ENCODE measurements at regions not wholly inside any gene's neighbourhood (a gene's known extent, or its start where the extent isn't known, plus 50 kb on each side); places are given as distances from the start of the nearest gene placed in this dataset.
"Not testable (repeated sequence)": the region's sequence is repeated elsewhere in the genome, so short reads cannot be mapped to it uniquely, and the experiment has no call there.

DNA sequence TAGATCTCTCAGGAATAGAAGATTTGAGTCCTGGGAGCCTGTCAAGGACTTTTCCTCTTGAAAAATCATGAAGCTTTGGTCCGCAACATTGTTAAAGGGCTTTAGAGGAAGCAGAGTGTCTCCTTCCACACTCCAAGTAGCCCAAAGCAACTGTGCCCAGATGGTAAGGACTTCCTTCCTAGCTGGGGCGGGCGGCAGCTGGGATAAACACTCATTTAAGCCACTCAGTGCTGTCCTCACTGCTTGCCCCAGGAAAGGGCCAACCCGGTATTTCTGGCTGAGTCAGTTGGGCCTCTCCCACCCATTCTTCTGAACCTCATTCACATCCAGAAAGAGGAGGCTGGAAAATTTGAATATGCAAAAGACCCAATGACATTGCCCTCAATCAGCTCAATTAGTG, 144.3 kb downstream of the CHIC2 start:
- no peak for DNase-seq (ENCODE audit: low spot score)

DNA sequence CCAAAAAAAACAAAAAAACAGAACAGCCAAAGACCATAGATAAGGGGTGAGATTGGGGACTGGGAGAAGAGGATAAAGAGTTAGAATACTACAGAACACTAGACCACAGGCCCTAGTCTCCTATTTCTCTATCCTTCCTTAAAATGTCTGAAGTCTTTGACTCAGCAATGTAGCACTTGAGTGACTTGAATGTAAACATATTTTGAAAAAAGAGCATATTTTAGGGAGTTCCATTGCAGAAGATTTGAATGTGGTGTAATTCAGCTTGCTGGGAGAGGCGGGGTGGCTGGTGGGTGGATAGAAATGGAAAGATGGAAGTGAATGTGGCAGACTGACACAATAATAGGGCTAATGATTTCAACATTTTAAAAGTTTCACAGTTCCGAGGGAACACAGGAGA, 144.9 kb downstream of the CHIC2 start:
- DNase-seq (ENCODE audit: low spot score), result no peak

DNA sequence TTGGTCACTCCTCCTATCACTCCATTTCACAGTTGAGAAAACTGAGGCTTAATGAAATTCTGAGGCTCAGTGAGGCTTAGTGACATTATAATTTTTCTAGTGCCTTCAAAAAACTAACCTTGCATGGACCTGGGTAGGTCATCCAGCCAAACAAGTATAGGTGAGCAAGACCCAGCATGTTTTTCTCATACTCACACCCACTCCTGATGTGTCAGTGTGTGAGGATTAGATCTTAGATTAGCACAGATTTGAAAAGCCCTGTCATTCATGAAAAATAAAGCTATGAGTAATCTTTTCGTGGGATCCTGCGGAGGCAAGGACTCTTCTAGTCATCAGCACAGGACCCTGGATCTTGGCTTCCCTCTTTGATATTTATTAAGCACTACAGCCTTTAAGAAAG, 146.7 kb downstream of the CHIC2 start:
- no peak for DNase-seq (ENCODE audit: low spot score)

DNA sequence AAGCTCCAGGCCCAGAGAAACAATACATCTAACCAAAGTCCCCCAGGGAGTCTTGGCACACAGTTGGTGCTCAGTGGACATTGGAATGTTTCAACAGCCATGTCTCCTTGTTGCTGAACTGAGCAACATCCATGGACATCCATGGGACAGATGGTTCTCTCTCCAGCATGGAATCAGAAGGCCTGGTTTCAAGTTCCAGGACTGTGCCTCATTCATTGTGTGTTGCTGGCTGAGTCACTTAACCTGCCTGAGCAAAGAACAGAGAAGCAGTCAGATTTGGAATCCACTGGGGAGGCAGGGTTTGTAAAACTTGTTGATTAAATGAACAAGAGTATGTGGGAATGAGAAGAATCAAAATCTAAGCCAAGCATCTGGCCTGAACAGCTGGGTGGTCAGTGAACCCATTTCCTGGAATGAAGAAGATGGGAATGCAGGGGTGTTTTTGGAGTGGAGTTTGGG, 147.9 kb downstream of the CHIC2 start:
- no peak for DNase-seq (ENCODE audit: low spot score)

DNA sequence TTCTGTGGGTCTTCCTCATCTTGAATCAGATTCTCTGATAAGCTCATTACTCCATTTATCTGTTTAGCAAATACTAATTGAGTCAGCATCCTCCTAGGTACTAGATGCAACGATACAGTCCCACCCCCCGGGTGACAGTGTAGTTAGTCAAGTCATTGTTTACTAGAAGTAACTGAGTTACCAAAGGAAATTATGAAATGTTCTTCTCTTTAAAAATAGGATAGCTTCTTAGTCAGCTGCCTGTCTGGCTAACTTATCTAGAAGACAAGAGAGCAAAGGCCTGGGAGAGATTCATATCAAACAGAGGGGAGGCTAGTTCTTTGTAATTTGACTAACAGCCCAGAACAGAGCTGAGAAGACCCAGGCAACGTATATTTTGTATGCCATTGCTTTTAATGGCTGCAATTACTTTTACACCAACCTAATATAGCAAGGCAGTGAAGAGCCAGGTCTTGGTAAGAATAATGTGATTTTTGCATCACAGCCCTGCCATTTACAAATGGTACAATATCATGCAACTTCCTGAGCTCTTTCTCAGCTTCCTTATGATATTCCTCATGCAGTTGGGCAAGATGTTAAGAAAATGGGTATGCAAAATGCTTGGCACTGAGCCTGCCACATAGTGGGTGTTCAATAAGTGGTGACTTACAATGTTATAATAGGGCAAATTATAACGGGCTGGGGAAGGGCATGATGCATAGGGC, 149.9 kb downstream of the CHIC2 start:
- no peak for DNase-seq (ENCODE audit: low spot score)

DNA sequence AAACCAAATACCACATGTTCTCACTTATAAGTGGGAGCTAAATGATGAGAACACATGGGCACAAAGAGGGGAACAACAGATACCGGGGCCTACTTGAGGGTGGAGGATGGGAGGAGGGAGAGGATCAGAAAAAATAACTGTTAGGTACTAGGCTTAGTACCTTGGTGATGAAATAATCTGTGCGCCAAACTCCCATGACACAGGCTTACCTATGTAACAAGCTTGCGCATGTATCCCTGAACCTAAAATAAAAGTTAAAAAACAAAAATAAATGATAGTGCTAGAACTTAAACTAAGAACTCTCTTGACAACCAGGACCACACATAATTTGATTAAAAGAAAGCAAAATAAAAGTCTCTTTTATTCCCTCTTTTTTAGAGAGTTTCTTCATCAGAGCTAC, 150.6 kb downstream of the CHIC2 start:
- DNase-seq (ENCODE audit: low spot score), result no peak

DNA sequence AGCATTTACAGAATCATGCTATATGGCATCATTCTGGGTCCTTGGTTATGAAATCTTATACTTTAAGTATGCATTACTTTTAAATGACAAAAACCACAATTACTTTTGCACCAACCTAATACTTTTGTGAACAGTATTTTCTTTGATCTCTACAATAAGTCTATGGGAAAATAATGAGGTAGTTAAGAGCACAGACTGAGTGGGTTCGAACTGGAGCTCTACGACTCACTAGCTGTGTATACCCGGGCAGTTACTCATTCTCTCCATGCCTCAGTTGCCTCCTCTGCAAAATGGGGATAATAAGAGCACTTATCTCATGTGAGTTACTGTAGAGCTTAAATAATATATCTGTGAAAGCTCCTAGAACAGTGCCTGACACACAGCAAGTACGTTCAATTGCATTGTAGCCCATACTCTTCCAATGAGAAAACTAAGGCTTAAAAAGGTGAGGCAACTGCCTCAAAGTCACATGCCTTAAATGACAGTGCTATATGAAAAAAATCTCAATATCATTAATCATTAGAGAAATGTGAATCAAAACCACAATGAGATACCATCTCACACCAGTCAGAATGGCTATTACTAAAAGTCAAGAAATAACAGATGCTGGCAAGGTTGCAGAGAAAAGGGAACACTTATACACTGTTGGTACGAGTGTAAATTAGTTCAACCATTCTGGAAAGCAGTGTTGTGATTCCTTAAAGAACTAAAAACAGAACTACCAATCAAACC, 151.5 kb downstream of the CHIC2 start:
- DNase-seq (ENCODE audit: low spot score), result no peak

DNA sequence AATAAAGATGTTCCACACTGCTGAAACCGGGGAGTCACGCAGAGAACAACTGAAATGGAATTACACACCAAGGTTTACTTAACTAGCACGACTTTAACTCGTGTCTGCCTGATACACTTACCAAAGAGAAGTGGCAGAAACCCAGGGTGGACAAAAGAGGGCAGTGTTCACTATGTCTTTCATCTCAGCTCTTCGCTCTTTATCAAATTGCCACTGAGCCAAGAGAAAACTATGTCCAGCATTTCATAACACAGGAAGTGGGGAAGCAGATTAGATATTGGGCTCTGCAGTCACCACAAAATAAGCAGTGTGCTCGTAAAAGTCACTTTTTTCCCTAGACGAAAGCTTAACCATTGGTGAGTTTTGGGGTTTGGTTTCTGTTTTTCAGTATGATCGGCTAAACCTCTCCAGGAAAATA, 155.7 kb downstream of the CHIC2 start:
- no peak for DNase-seq (ENCODE audit: low spot score)

DNA sequence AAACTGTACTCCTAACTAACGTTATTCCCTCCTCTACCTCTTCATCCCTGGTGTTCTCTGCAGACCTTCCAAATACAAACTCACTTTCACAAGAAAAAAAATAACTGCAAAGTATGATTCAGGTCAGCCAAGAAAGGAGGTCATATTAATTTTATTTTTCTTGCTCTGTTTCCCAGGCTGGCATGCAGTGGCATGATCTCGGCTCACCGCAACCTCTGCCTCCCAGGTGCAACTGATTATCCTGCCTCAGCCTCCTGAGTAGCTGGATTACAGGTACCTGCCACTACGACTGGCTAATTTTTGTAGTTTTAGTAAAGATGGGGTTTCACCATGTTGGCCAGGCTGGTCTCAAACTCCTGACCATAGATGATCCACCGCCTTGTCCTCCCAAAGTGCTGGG, 156.6 kb downstream of the CHIC2 start:
- no peak for DNase-seq (ENCODE audit: low spot score)

DNA sequence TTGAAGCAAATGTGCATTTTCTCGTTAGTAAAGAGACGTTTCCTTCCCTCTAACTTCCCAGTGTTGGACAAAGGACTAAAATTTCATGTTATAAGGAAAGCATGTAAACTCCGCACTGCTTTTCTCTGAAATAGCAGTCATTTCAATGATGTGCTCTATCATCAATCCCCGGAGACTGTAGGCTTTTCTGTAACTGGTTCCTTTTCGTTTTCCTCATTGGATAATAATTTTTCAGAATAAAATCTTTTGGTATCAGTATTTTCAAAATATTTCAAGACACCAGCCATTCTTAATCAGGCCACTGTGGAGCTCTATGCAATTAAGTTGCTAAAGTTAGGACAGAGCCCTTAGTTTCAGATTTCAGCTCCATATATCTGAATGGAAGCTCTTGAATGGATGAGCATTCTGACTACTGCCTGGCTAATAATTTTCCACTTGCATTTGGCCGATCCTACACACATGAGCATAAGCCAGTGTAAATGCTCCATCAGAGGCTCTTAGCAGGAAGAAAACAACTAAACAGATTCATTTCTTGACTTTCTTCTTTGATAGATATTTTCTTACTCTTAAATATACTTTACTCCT, 157.7 kb downstream of the CHIC2 start:
- no peak for DNase-seq (ENCODE audit: low spot score)

DNA sequence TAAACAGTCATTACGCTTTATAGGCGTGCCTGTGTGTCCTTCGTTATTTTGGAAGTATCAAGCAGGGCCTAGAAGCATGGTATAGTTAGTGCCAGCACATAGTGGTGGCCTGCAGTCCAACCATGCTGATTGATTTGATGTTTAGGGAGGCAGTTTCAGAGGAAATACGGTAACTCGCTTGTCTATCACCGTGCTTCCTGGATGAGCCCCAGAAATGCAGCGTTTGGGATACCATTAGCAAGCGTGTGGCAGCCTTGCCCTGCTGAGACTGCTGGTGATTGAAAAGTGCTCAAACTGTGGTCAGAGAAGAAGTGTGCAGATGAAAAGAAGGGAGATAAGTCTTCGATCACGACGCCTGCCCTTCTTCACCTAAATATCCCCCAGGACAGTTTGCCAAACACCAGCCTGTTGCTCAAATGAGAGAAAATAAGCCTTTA, 158.4 kb downstream of the CHIC2 start:
- DNase-seq (ENCODE audit: low spot score), result no peak

DNA sequence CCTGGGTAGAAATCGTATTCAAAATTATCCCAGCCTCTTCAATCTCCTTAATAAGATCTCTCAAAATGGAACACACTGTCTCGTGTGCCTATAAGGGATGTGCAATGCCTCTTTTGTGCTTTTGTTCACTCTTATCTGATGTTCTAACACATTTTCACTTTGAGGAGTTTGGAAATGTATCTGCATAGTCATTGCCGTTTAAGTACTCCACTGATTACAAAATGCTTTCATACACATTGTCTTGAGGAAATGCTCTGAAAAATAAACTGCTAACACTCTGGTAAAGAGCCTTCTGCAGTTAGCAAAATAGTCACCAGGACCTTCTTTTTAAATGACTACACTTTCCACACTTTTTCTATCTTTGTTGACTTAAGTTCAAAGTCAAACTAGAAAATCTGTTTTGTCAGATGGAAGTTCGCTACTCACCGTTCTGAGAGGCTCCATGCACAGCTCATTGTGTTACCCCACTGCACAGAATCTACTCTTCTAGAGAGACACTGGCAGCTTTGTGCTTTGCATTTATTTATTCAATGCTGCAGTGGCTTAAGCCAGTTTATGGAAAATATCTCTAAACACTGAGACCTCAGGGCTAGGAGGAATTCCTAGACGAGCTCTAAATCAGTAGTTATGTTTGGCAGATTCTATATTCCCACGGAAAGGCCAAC, 159.0 kb downstream of the CHIC2 start:
- DNase-seq (ENCODE audit: low spot score), result no peak

DNA sequence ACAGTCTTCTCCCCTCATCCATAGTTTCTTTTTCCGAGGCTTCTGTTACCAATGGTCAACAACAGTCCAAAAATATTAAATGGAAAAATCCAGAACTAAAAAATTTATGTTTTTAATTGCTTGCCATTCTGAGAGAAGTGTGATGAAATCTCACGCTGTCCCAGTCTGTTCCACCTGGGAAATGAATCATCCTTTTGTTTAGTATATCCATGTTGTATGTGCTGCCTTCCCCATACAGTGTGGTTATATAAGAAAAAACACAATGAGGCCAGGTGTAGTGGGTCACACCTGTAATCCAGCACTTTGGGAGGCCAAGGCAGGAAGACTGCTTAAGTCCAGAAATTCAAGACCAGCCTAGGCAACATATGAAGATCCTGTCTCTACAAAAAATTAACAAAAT, 161.6 kb downstream of the CHIC2 start:
- DNase-seq (ENCODE audit: low spot score), result no peak

DNA sequence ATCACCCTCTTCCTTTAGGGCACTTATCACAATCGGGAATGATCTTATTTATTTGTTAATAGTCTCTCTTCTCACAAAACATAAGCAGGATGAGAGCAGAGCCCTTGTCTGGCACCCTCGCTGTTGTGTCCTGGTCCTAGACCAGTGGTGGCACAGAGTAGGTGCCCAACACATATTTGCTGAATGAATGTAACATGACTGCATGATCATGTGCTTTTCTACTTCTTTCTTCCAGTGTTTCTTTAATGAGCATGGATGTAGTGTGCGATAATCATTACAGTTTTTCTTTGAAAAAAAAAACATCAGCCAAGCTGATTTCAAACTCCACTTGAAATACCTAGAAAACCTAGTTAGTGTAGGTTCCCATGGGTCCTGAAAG, 164.1 kb downstream of the CHIC2 start:
- no peak for DNase-seq (ENCODE audit: low spot score)

DNA sequence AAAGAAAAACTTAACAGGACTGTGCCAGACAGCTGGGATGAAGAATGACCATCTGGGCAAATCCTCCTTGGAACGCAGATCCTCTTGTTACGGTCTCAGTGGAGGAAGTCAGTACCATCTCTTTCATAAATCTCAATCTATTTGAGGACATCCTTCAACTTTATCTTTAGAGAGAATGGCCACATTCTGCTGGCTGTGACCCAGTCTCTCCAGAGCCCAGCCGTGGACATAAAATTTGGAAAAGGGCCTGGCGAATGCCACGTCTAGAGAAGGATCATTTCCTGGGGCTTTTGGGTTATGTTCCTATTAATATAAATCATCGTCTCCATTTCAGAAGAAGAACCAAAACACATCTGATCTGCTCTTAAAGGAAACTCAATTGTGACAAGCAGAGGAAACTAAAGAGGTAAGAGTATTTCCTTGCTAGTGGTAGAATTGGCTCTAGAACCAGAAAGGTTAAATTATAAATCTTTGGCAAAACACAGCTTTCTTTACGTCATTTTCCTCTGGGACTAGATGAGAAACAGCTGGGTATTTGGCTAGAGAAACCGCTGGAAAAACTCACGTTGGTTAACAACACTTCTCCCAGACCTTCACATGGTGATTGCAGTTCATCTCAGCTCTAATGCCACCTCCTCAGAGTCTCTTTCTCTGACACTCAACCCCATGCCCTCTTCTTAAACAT, 164.7 kb downstream of the CHIC2 start:
- no peak for DNase-seq (ENCODE audit: low spot score)

DNA sequence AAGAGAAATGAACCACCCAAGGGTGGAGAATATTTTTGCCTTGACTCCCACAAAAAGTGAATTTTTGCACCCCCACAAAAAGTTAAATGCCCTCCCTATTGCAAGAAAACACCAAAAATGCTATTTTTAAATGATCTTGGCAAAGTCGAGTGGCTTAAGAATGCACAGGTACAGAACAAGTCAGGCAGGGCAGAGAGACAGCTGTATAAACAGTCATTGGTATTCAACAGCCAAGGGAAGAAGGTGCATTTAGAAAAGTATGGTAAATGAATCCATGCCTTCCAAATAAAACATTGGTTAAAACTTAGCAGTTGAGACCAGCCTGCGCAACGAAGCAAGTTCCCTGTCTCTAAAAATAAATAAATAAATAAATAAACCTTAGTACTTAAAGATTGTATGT, 169.3 kb downstream of the CHIC2 start:
- no peak for DNase-seq (ENCODE audit: low spot score)

DNA sequence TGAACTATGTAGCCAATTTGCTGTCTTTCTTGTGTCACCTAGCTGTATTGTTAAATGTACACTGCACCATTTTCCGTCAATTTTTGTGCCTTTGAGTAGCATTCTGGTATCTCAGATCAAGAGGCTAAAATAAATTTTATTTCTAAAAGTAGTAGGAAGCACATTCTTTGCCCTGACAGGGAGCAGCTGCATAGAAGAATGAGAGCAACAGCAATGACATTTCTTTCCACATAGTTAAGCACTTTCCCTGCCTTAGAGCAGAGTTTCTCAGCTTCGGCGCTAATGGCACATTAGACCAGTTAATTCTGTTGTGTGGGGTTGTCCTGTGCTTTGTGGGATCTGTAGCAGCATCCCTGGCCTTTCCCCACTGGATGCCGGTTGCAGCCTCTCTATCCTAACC, 173.9 kb downstream of the CHIC2 start:
- no peak for DNase-seq (ENCODE audit: low spot score)

DNA sequence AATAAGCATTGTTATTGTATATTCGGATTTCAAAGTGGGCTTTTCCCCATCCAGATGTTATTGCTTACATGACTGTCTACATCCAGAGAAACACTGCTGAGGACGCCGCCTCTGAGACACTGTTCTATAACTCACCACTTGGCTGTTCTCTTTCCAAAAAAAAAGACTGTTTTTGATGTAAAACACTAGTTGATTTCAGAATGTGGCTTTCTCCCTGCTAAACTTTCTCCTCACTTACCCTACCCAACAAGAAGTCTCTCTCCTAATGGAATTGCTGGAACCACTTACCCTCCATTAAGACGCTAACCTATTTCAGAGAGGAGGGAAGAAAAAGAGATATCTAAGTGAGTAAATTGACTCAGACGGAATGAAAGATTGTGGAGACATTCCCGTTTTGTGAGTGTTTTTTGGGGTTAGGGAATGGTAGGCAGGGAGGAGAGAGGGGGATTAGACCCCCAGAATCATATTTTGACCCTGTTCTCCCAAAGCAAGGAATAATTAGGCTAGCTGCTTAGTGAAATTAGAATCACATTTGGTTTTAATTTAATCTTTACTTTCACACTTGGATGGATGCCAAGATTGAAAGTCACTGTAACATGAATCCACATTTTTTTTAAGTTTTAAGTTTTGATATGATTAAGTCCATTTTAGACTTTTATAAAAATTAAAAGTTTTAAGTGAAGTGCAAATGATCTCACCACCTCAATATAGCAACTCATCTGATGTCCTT, 174.9 kb downstream of the CHIC2 start:
- no peak for DNase-seq (ENCODE audit: low spot score)

DNA sequence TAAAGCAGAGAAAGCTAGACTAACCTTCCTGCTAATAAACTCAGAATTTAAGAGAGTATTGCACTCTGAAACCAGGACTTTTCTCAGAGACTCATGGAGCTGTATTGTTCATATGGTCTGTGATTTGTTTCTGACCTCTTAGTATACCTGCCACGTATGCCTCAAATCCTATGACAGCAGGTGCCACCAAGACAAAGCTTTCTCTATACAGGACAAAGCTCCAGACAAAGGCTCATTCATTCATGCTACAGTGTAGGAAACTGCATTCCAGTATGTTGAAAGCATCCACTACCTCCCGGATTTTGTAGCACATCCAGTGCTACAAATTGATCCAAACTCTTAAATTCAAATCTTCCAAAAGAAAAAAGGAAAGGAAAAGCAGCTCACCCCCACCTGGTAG, 178.3 kb downstream of the CHIC2 start:
- DNase-seq (ENCODE audit: low spot score), result no peak

DNA sequence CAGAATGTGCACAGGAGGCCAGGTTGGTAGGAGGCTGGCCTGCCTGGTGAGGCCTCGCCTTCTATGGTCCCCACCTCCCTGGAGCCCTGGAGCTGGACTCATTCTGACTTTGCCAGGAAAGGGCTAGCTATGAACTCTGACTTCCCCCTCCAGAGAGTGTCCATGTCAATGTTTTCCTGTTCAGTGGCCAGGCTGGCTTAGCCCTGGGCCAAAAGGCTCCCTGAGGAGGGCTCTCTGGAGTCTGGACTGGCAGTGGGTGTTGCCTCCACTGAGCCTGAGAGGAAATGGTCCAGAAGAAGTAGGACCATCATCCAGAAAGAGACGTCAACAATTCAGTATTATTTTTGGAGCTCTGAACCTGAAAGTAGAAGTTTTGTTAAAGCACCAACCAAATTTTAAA, 178.7 kb downstream of the CHIC2 start:
- DNase-seq (ENCODE audit: low spot score), result no peak

DNA sequence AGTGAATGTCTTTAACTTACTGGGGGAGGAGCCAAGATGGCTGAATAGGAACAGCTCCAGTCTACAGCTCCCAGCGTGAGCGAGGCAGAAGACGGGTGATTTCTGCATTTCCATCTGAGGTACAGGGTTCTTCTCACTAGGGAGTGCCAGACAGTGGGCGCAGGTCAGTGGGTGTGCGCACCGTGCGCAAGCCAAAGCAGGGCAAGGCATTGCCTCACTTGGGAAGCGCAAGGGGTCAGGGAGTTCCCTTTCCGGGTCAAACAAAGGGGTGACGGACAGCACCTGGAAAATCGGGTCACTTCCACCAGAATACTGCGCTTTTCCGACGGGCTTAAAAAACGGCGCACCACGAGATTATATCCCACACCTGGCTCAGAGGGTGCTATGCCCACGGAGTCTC, 187.3 kb downstream of the CHIC2 start:
- DNase-seq (ENCODE audit: low spot score), result not testable (repeated sequence)

DNA sequence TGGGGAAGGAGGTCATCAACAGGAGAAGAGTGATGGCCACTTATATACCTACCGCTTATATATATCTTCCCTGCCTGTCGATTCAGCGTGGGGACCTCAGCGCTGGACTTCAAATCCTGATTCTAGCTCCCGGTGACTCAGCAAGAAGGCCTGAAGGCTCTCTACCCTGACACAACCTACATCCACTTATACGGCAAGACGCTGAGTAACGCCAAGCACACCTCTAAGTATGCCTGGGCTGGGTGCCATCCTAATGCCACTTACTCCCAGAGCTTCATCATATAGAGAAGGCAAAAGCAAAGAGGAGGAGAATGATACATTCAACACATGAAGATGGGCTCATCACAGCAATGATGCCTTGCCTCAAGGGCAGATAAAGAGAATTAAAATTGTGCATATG, 198.3 kb downstream of the CHIC2 start:
- DNase-seq (ENCODE audit: low spot score), result no peak

All from CD4-positive, alpha-beta T cell treated with Interleukin-6 at 100 ng/mL for 8 hours (primary cell).